ENCODE measurements at regions not wholly inside any gene's neighbourhood (a gene's known extent, or its start where the extent isn't known, plus 50 kb on each side); places are given as distances from the start of the nearest gene placed in this dataset.

- TF ChIP-seq CTCF (IDR thresholded peaks at IDR 0.05), result no peak
- no peak for TF ChIP-seq EP300 (IDR thresholded peaks at IDR 0.05)
These were observed 425.5 kb upstream of the CADM1 start for GRCh38 chr11:115929618-115930129.
